ENCODE measurements at regions not wholly inside any gene's neighbourhood (a gene's known extent, or its start where the extent isn't known, plus 50 kb on each side); places are given as distances from the start of the nearest gene placed in this dataset.

DNA sequence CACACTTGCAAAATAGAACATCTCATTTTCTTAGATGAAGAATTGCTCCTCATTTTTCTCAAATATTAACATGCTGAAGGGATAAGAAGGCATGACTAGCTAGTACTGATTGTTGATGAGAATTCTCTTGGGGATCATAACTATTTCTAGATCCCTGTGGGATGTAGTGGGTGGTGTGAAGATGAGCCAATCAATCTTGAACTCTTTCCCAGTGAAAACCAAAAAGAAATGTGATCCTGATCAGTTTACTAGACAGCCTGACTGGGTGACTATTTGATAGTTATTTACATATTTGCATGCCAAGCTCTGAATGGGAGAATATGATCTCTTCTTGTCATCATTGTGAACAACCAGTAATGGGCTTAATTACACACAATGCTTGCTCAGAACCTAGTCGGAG, 63.7 kb downstream of the ZIC1 start:
- TF ChIP-seq, protein P1, sequence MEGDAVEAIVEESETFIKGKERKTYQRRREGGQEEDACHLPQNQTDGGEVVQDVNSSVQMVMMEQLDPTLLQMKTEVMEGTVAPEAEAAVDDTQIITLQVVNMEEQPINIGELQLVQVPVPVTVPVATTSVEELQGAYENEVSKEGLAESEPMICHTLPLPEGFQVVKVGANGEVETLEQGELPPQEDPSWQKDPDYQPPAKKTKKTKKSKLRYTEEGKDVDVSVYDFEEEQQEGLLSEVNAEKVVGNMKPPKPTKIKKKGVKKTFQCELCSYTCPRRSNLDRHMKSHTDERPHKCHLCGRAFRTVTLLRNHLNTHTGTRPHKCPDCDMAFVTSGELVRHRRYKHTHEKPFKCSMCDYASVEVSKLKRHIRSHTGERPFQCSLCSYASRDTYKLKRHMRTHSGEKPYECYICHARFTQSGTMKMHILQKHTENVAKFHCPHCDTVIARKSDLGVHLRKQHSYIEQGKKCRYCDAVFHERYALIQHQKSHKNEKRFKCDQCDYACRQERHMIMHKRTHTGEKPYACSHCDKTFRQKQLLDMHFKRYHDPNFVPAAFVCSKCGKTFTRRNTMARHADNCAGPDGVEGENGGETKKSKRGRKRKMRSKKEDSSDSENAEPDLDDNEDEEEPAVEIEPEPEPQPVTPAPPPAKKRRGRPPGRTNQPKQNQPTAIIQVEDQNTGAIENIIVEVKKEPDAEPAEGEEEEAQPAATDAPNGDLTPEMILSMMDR (conservative IDR thresholded peaks at IDR 0.05; ENCODE audit: low read depth, low read length): no peak
- TF ChIP-seq FOS (IDR thresholded peaks at IDR 0.05; ENCODE audit: low read depth, low read length) (no peak), RAD21 (IDR thresholded peaks at IDR 0.05; ENCODE audit: low read length) (no peak), POLR2A (IDR thresholded peaks at IDR 0.05; ENCODE audit: low read depth, low read length) (no peak), NFE2L2 (IDR thresholded peaks at IDR 0.05; ENCODE audit: low read depth, low read length) (no peak), MAZ (IDR thresholded peaks at IDR 0.05; ENCODE audit: borderline replicate concordance, low read depth, low read length) (no peak), RFX5 (IDR thresholded peaks at IDR 0.05; ENCODE audit: low read depth, low read length) (no peak)
- TF ChIP-seq, protein P2, sequence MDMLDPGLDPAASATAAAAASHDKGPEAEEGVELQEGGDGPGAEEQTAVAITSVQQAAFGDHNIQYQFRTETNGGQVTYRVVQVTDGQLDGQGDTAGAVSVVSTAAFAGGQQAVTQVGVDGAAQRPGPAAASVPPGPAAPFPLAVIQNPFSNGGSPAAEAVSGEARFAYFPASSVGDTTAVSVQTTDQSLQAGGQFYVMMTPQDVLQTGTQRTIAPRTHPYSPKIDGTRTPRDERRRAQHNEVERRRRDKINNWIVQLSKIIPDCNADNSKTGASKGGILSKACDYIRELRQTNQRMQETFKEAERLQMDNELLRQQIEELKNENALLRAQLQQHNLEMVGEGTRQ (IDR thresholded peaks at IDR 0.05; ENCODE audit: low read depth, low read length): no peak

All from IMR-90 (cell line).